ENCODE measurements at regions not wholly inside any gene's neighbourhood (a gene's known extent, or its start where the extent isn't known, plus 50 kb on each side); places are given as distances from the start of the nearest gene placed in this dataset.

- H3K9me1 ChIP-seq (replicated peaks; ENCODE audit: control insufficient read depth, extremely low read depth, insufficient read depth, low read length): no peaks in the 10 kb centered on the region
- no peaks in the 10 kb centered on the region for H4K20me1 ChIP-seq (replicated peaks; ENCODE audit: control insufficient read depth, extremely low read depth, insufficient read depth, low read length)
- FAIRE-seq (no peak), DNase-seq (ENCODE audit: low read depth, low spot score) (no peak)
- intact Hi-C loops (cut with micrococcal nuclease): no loop called here
- CTCF ChIA-PET: no interaction called here
- H3K9me3 ChIP-seq (replicated peaks; ENCODE audit: control insufficient read depth, insufficient read depth, low read length): no peaks in the 10 kb centered on the region
- dilution Hi-C loops (cut with MboI; ENCODE audit: extremely low pct_ligation_motif_present, low sequenced_read_pairs): no loop called here
- H3K36me3 ChIP-seq (ENCODE audit: control insufficient read depth in 2 of 2, extremely low read depth in 1 of 2, insufficient read depth in 2 of 2, low read length in 2 of 2): no peaks in the 10 kb centered on the region
- H3K79me2 ChIP-seq (ENCODE audit: control insufficient read depth, insufficient read depth, low read length): no peaks in the 10 kb centered on the region
- no peak overlapping the region for H3K9ac ChIP-seq (replicated peaks; ENCODE audit: extremely low read depth, insufficient read depth, low read length)
- H3K27me3 ChIP-seq (ENCODE audit: control insufficient read depth in 2 of 2, insufficient read depth in 2 of 2, low read length in 2 of 2): no peaks in the 10 kb centered on the region
- no peak for TF ChIP-seq JUN (IDR thresholded peaks at IDR 0.05; ENCODE audit: borderline replicate concordance, insufficient read depth, insufficient read length, low read depth)
- H3K27ac ChIP-seq (ENCODE audit: insufficient read depth, low read depth, low read length): no peak overlapping the region
- H2AFZ ChIP-seq (ENCODE audit: low read depth, low read length): no peak overlapping the region
- no TSS peak for BruUV-seq (replicated peaks)
- POLR2A ChIA-PET: no interaction called here
- H3K4me2 ChIP-seq (ENCODE audit: insufficient read depth, low read length): no peak overlapping the region
- H3K4me3 ChIP-seq (replicated peaks in 1 of 3; ENCODE audit: insufficient read depth in 1 of 3, low read depth in 1 of 3, low read length in 3 of 3): no peak overlapping the region
- no peaks in the 10 kb centered on the region for H3K4me1 ChIP-seq (ENCODE audit: control insufficient read depth, extremely low read depth, insufficient read depth, low read length)
These were observed 320.4 kb upstream of the HS6ST1 start for GRCh38 chr2:128639120-128639477.

DNA sequence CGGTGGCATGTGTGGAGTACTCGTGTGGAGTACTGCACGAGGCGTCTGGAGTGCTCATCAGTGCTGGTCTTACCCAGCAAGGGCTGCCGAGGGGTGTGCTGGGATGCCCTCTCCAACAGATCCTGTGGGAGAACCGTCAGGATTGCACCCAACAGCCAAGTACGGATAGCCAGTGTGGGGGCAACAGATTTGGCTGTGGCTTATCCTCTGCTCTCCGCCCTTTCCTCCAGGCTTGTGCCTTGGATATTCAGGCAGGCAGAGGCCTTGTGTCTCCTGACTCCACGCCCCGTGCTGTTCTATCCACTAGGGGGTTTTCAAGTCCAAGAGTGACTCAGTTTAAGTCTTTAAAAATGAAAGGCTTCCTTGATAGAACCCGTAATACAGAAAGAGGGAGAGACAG is 321.0 kb upstream of the HS6ST1 start:
- CTCF ChIA-PET: no interaction called here
- Histone ChIP-seq H4K20me1 (replicated peaks; ENCODE audit: control insufficient read depth, extremely low read depth, insufficient read depth, low read length) (no peaks in the 10 kb centered on the region), H3K4me1 (ENCODE audit: control insufficient read depth, extremely low read depth, insufficient read depth, low read length) (no peaks in the 10 kb centered on the region), H2AFZ (ENCODE audit: low read depth, low read length) (no peak overlapping the region), H3K36me3 (ENCODE audit: control insufficient read depth in 2 of 2, extremely low read depth in 1 of 2, insufficient read depth in 2 of 2, low read length in 2 of 2) (no peaks in the 10 kb centered on the region), H3K79me2 (ENCODE audit: control insufficient read depth, insufficient read depth, low read length) (no peaks in the 10 kb centered on the region), H3K4me2 (ENCODE audit: insufficient read depth, low read length) (no peak overlapping the region), H3K9me3 (replicated peaks; ENCODE audit: control insufficient read depth, insufficient read depth, low read length) (no peaks in the 10 kb centered on the region), H3K9me1 (replicated peaks; ENCODE audit: control insufficient read depth, extremely low read depth, insufficient read depth, low read length) (no peaks in the 10 kb centered on the region), H3K9ac (replicated peaks; ENCODE audit: extremely low read depth, insufficient read depth, low read length) (no peak overlapping the region), H3K27me3 (ENCODE audit: control insufficient read depth in 2 of 2, insufficient read depth in 2 of 2, low read length in 2 of 2) (no peaks in the 10 kb centered on the region), H3K4me3 (replicated peaks in 1 of 3; ENCODE audit: insufficient read depth in 1 of 3, low read depth in 1 of 3, low read length in 3 of 3) (no peak overlapping the region), H3K27ac (ENCODE audit: insufficient read depth, low read depth, low read length) (no peak overlapping the region)
- dilution Hi-C loops (cut with MboI; ENCODE audit: extremely low pct_ligation_motif_present, low sequenced_read_pairs): no loop called here
- TF ChIP-seq POLR2A (IDR thresholded peaks at IDR 0.05; ENCODE audit: low read depth, low read length) (no peak), POLR2AphosphoS5 (IDR thresholded peaks at IDR 0.05; ENCODE audit: insufficient read depth, low read depth, low read length) (no peak), EZH2 (IDR thresholded peaks at IDR 0.05; ENCODE audit: borderline replicate concordance, low read depth, low read length, severe bottlenecking) (no peak), JUN (IDR thresholded peaks at IDR 0.05; ENCODE audit: borderline replicate concordance, insufficient read depth, insufficient read length, low read depth) (no peak), CTCF (IDR thresholded peaks at IDR 0.05; ENCODE audit: extremely low read depth in 1 of 2, insufficient read depth in 1 of 2, low read depth in 1 of 2, low read length in 2 of 2) (no peak)
- TF ChIP-seq, protein P1, sequence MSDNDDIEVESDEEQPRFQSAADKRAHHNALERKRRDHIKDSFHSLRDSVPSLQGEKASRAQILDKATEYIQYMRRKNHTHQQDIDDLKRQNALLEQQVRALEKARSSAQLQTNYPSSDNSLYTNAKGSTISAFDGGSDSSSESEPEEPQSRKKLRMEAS (IDR thresholded peaks at IDR 0.05; ENCODE audit: insufficient read depth, insufficient read length): no peak
- no peak for DNase-seq (ENCODE audit: low read depth, low spot score)
- BruUV-seq (replicated peaks): no TSS peak
- intact Hi-C loops (cut with micrococcal nuclease): no loop called here
- FAIRE-seq: no peak
- POLR2A ChIA-PET: no interaction called here
